ENCODE measurements at regions not wholly inside any gene's neighbourhood (a gene's known extent, or its start where the extent isn't known, plus 50 kb on each side); places are given as distances from the start of the nearest gene placed in this dataset.

- H3K27ac ChIP-seq (ENCODE audit: low read length) = no peak overlapping the region
Measured at GRCh38 chr18:57243624-57244179, 96.8 kb downstream of the BOD1L2 start.

GRCh38 chr18:57249179-57249578, 102.3 kb downstream of the BOD1L2 start:
- TF ChIP-seq EZH2 (IDR thresholded peaks at IDR 0.05; ENCODE audit: low read length, unreplicated experiment) (no peak), CTCF (conservative IDR thresholded peaks at IDR 0.05; ENCODE audit: low read depth, low read length) (no peak), EZH2phosphoT487 (IDR thresholded peaks at IDR 0.05; ENCODE audit: borderline replicate concordance, low read length) (no peak)
- Histone ChIP-seq H3K27ac (ENCODE audit: low read length) (no peak overlapping the region), H4K20me1 (ENCODE audit: low read length) (no peaks in the 10 kb centered on the region), H3K4me2 (ENCODE audit: low read length) (no peak overlapping the region), H3K27me3 (ENCODE audit: low read length) (peaks cover 84% of the 10 kb centered on the region), H3K36me3 (ENCODE audit: low read depth, low read length) (no peaks in the 10 kb centered on the region), H3K9me3 (ENCODE audit: low read length) (no peaks in the 10 kb centered on the region), H2AFZ (ENCODE audit: low read length) (no peak overlapping the region), H3K9ac (ENCODE audit: low read length) (no peak overlapping the region), H3K9me2 (replicated peaks; ENCODE audit: low read length) (no peaks in the 10 kb centered on the region), H3K79me2 (ENCODE audit: low read length) (no peaks in the 10 kb centered on the region), H3K4me3 (ENCODE audit: low read length) (no peak overlapping the region), H3F3A (ENCODE audit: low read length, unreplicated experiment) (no peaks in the 10 kb centered on the region), H3K4me1 (ENCODE audit: insufficient read depth, low read length) (no peaks in the 10 kb centered on the region)
- POLR2A ChIA-PET (ENCODE audit: unreplicated experiment) = no interaction called here
- intact Hi-C loops (cut with micrococcal nuclease) = no loop called here
- CTCF ChIA-PET = no interaction called here
- ATAC-seq (no peak), DNase-seq (no peak)
- no TSS peak for BruUV-seq (replicated peaks)

More at GRCh38 chr18:57243624-57244179, 96.8 kb downstream of the BOD1L2 start:
- H3K9me3 ChIP-seq (ENCODE audit: low read length) = no peaks in the 10 kb centered on the region
- no peak overlapping the region for H3K9ac ChIP-seq (ENCODE audit: low read length)
- no peak for TF ChIP-seq EZH2phosphoT487 (IDR thresholded peaks at IDR 0.05; ENCODE audit: borderline replicate concordance, low read length)
- ChIA-PET CTCF (no interaction called here), POLR2A (ENCODE audit: unreplicated experiment) (no interaction called here)
- H3K4me1 ChIP-seq (ENCODE audit: insufficient read depth, low read length) = no peaks in the 10 kb centered on the region
- no peak for DNase-seq
- ATAC-seq = no peak
- peaks cover 70% of the 10 kb centered on the region for H3K27me3 ChIP-seq (ENCODE audit: low read length)
- BruUV-seq (replicated peaks) = no TSS peak
- no peaks in the 10 kb centered on the region for H3K36me3 ChIP-seq (ENCODE audit: low read depth, low read length)
- no peaks in the 10 kb centered on the region for H3F3A ChIP-seq (ENCODE audit: low read length, unreplicated experiment)
- H3K79me2 ChIP-seq (ENCODE audit: low read length) = no peaks in the 10 kb centered on the region
- H3K4me3 ChIP-seq (ENCODE audit: low read length) = no peak overlapping the region
- H4K20me1 ChIP-seq (ENCODE audit: low read length) = no peaks in the 10 kb centered on the region
- intact Hi-C loops (cut with micrococcal nuclease) = no loop called here
- no peak overlapping the region for H2AFZ ChIP-seq (ENCODE audit: low read length)
- no peak overlapping the region for H3K4me2 ChIP-seq (ENCODE audit: low read length)
- no peaks in the 10 kb centered on the region for H3K9me2 ChIP-seq (replicated peaks; ENCODE audit: low read length)

GRCh38 chr18:57249883-57250282, 102.5 kb upstream of the ST8SIA3 start:
- Histone ChIP-seq H3K4me3 (ENCODE audit: low read length) (no peak overlapping the region), H3K27me3 (ENCODE audit: low read length) (peaks cover 77% of the 10 kb centered on the region), H2AFZ (ENCODE audit: low read length) (no peak overlapping the region), H3K9me3 (ENCODE audit: low read length) (no peaks in the 10 kb centered on the region), H3F3A (ENCODE audit: low read length, unreplicated experiment) (no peaks in the 10 kb centered on the region), H3K36me3 (ENCODE audit: low read depth, low read length) (no peaks in the 10 kb centered on the region), H3K27ac (ENCODE audit: low read length) (no peak overlapping the region), H3K9me2 (replicated peaks; ENCODE audit: low read length) (no peaks in the 10 kb centered on the region), H3K9ac (ENCODE audit: low read length) (no peak overlapping the region), H4K20me1 (ENCODE audit: low read length) (no peaks in the 10 kb centered on the region), H3K79me2 (ENCODE audit: low read length) (no peaks in the 10 kb centered on the region), H3K4me2 (ENCODE audit: low read length) (no peak overlapping the region), H3K4me1 (ENCODE audit: insufficient read depth, low read length) (no peaks in the 10 kb centered on the region)
- intact Hi-C loops (cut with micrococcal nuclease) = no loop called here
- ChIA-PET CTCF (no interaction called here), POLR2A (ENCODE audit: unreplicated experiment) (interaction anchor here (0.6 kb wide), 1 partner anchor 599 kb away, joined by 4 read pairs; the partner anchor contains the start of gene WDR7)
- no peak for TF ChIP-seq EZH2 (IDR thresholded peaks at IDR 0.05; ENCODE audit: low read length, unreplicated experiment)
- no peak for TF ChIP-seq CTCF (conservative IDR thresholded peaks at IDR 0.05; ENCODE audit: low read depth, low read length)
- no peak for TF ChIP-seq EZH2phosphoT487 (IDR thresholded peaks at IDR 0.05; ENCODE audit: borderline replicate concordance, low read length)
- no TSS peak for BruUV-seq (replicated peaks)
- no peak for DNase-seq
- no peak for ATAC-seq
